HG03175 (cell line): ENCODE measurements at regions not wholly inside any gene's neighbourhood (a gene's known extent, or its start where the extent isn't known, plus 50 kb on each side); places are given as distances from the start of the nearest gene placed in this dataset.
"Not testable (repeated sequence)": the region's sequence is repeated elsewhere in the genome, so short reads cannot be mapped to it uniquely, and the experiment has no call there.

Experiments used
- ATAC-seq: cut with Tn5 transposase; IDR thresholded peaks from one replicate; pipeline ENCODE4 v1.9.1; 2021; ENCODE audit warnings: mild to moderate bottlenecking, moderate library complexity; ENCODE audit not compliant: unreplicated experiment

DNA sequence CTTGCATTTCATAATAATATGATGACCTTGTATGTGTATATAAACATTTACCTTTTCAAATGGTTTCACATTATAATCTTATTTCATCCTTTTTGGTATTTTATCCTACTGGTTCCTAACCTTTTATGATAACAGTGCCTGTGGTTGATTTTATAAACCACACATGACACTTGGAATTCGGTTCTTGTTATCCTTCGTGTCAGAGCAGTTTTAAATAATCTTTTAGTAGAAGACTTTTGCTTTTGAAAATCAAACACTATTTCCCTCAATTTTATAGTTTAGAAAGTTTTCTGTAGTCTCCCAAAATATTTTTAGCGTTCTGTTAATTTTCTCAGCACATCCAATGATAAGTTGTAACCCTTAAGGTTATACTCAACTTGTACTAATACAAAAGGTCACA, 676.8 kb downstream of the RAPGEF2 start:
- ATAC-seq, result no peak

DNA sequence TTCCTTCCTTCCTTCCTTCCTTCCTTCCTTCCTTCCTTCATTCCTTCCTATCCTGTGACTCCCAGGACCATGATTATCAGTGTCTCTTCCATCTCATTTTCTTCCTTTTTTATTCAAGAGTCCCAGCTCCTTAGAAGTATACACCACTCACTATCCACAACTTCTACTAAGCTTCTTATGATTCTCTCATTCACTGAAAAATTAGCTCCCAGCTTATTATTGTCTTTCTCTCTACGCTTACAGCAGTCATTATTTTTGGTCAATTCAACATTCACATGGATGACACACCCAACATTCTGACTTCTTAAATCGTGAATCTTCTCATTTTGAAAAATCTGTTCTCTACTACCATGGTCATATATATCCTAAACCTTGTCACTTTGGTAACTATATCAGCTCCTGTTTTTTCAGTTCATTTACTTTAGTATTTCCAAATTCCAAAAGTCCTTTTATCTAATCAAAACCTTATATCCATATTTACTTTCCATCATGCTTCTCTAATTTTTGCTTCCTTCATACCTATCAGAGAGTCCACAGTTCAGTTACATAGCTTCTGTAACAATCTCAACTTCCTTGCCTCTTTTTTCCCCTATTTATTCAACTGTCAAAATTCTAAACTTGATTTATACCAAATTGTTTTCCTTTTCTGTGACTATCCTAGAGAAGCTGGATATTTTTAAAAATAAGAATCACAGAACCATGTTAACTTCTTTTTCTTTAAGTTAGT, 677.5 kb downstream of the RAPGEF2 start:
- ATAC-seq, result no peak

DNA sequence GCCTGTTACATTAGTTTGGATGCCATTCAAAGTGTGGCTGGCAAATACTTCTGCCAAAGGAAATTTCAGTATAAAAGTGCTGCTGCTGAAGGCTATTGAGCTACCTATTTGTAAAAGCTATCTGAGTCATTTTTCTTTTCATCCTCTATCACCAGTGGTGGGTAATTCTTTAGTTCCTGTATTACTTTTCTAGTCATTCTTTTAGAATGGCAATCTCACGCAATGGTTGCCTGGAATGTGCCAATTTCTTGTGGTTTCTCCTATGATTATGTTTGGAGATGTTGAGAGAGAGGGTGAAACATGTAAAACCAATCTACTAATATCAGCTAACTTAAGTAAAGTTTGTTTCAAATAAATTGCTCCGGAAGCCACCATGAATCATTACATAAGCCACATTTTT, 685.0 kb downstream of the RAPGEF2 start:
- no peak for ATAC-seq

DNA sequence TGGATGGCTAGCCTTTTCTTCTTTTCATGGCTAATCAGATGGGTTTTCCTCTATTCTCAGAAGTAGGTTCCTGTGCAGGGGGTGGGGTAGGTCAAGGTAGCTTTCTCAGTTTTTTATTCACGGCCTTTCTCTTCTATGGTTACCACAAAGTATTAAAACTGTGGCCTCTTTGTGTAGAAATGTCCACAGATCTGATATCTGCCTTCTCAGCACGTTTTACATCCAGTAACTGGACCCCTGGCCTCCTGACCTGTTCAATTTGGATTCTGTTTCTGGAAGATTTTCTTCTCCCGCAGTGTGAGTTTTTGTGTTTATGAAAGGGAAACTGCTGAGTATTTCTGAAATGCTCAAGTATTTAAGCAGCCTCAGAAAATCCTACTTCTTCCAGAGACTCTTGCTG, 688.5 kb downstream of the RAPGEF2 start:
- ATAC-seq, result no peak

DNA sequence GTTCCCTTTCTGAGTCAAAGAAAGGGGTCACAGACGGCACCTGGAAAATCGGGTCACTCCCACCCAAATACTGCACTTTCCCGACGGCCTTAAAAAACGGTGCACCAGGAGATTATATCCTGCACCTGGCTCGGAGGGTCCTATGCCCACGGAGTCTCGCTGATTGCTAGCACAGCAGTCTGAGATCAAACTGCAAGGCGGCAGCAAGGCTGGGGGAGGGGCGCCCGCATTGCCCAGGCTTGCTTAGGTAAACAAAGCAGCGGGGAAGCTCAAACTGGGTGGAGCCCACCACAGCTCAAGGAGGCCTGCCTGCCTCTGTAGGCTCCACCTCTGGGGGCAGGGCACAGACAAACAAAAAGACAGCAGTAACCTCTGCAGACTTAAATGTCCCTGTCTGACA, 701.7 kb downstream of the RAPGEF2 start:
- not testable (repeated sequence) for ATAC-seq

DNA sequence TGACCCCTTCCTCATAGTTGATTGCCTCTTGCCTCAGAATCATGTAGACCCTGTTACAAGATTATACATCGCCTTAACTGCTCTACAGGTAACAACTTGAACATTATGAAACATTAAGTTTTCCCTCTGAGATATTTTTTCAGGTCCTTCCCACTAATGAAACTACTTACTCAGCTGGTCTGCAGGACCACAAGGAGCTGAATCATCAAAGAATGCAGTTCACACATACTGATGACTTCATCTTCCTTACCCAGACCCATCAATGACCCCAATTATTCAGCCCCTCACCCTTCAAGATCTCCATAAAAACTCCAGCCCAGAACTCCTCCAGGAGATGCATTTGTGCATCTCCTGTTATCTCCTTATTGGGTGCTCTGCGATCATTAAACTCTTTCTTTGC, 720.9 kb downstream of the RAPGEF2 start:
- no peak for ATAC-seq

DNA sequence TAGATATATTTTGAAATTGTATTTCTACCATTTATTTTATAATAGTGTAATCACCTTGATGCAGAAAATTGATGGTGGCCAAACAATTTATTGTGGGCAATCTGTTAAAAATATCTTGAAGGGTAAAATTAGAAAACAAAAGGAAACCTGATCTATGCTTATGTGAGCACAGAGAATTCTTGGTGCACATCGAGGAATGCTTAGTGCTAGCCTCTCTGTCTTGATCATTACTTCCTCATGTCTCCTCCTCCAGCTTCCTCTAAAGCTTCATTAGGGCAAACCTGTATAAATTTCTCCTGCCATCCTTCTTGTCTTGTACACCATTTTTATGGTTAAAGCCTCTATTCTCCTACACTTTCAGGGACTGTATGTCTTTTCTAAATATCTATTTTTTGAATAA, 725.8 kb downstream of the RAPGEF2 start:
- no peak for ATAC-seq

DNA sequence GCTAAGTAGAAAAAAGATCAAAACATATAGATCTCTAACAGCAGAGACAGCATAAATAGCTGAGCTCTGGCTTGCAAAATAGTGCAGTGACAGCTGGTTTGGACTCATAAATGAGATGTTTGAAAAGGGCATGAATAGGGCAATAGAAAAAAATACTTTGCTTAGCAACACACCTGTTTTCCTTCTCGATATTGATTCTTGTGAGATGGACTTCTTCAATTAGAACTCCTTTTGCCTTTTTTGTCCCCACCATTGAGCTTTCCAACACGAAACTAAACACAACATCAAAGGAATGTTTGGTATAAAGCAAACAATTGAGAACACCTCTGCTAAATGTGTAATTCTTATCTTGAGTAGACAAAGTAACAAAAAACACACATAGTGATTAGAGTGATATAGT, 726.3 kb downstream of the RAPGEF2 start:
- no peak for ATAC-seq

DNA sequence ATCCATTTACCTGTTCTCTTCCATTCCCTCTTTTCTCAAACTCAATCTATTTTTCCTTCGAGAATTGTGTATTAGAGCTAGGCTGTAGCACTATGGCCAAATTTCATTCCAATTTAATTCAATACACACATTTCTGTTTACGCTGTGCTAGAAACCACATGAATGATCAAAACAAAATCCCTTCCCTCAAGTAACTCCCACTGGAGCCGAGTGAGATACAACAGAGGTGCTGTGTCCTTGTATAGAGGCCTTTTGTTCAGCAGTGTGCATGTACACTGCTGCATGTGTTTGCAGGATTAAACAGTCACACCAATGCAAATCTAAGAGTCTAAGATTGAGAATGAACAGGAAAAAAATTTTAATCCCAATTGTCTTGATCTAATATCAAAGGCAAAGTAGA, 734.2 kb downstream of the RAPGEF2 start:
- ATAC-seq, result no peak

DNA sequence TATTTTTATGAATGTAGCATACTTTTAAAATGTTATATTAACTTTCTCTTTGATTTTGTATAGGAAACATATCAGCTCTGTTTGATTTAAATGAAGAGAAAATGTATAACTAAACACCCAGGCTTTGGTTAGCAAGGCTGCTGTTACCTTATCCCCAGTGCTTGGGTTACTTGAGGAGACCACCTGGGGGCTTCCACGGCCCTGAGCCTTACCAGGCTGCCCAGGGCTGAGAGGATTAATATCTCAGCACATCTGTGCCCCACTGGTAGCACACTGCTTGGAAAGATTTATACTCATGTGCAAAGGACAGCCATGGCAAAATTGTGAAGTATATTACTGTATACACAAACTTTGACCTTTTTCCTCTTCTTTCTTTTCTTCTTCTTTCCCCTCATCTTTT, 752.9 kb downstream of the RAPGEF2 start:
- ATAC-seq, result no peak

DNA sequence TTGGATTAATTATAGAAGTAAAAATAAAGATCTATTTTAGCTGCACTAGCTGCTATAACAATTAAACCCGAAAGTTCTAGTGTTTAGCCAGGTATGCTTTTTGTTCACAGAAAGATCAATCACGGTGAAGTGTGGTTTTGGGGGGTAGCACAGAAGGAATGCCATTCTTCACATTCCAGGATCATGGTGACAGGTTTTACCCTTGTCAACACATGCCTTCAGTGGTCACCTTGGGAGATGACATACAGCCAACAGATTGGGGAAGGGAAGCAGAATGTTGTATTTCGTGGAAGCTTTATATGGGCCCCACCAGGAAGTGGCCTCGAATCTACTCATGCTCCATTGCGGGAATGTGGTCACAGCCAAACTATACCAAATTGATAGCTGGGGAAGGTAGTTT, 753.6 kb downstream of the RAPGEF2 start:
- no peak for ATAC-seq

DNA sequence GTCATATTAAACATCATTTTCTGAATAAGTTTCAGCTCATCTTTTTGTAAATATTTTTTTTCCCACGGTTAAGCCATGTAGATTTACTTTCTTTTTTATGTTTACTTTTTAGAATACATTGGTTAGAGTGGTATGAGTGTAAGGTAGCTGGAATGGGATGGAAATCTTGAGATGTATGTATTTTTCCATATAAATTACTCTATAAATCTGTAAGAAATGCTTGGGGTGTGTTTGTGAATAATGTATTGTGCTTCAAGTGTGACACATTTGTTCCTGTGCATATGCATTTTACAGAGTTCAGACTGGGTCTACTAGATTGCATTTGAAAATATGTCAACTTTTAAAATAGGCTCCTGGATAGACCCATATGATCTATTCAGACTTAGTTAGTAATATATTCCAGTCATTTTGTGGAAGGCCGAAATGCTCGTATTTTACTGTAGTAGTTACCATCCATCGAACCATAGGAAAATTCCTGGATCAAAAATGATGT, 756.8 kb downstream of the RAPGEF2 start:
- ATAC-seq, result no peak

DNA sequence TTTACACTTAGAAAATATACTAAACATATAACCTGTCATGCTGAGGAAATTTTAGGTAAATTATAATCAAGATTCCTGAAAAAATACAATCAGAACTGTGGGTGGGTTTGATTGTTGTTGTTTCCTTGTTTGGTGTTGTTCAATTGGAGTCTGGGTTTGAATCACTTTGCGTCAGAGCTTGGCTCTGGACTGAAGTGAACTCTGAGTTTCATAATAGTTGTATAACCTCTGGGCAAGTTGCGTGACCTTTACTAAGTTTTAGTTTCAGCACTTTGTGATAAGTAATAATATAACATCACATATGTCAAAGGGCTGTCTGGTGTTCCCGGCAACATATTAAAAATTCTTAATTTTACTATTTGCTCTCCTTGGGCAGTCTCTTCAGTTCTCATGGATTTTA, 758.1 kb downstream of the RAPGEF2 start:
- ATAC-seq, result no peak

DNA sequence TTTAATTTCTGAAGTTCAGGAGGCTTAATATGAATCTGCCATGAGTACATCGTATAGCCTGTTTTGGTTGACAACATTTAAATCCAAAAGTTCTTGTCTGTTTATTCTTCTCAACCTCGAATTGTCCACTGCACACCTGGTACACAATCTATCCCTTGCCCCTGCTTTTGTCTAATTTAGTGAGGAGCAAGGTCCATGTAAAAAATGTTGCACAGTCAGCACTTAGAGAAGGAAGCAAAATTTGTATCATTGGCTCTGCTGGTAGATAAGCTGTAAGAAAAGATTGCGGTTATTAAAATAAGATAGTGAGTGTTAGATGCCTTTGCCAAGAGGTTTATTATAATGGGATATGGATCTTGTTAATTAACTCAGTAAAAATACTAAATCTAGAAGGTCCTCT, 761.5 kb downstream of the RAPGEF2 start:
- no peak for ATAC-seq

DNA sequence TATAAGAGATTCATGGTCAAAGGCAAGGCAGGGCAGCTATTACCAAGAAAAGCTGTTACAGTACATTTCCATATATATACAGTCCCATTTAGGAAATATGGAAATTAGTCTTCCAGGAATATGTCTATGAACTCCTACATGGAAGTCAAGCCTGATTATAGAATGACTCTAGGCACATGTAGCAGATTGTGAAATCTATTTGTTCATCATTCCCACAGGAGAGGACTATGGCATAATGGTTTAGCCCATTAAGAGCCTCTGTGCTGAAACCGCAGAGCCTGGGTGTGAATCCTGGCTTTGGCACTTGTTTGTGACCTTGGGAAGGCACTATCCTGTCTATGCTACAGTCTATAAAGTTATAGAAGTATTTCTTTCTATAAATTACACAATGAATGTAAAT, 764.8 kb downstream of the RAPGEF2 start:
- no peak for ATAC-seq

DNA sequence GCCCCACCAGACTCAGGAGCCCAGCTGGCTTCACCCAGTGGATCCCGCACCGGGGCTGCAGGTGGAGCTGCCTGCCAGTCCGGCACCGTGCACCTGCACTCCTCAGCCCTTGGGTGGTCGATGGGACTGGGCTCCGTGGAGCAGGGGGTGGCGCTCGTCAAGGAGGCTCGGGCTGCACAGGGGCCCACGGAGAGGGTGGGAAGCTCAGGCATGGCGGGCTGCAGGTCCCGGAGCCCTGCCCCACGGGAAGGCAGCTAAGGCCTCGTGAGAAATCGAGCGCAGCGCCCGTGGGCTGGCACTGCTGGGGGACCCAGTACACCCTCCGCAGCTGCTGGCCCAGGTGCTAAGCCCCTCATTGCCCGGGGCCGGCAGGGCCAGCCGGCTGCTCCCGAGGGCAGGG, 766.1 kb downstream of the RAPGEF2 start:
- not testable (repeated sequence) for ATAC-seq

DNA sequence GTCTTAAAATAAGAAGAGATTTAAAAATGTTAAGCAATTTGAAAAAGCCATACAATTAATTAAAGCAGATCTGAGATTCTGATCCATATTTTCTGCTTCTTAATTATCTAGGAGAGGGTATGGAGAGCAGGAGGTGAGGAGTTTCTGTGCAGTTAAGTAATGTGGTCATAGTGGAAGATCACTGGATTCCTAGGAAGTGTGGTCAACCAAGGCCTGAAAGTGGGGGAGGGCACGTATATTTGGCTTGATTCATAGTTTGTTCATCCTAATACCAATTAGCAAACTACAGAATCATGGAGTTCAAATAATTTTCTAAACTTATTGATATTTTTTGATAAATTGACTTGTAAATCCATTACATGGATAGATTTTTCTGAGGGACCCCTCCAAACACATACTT, 768.3 kb downstream of the RAPGEF2 start:
- ATAC-seq, result no peak

DNA sequence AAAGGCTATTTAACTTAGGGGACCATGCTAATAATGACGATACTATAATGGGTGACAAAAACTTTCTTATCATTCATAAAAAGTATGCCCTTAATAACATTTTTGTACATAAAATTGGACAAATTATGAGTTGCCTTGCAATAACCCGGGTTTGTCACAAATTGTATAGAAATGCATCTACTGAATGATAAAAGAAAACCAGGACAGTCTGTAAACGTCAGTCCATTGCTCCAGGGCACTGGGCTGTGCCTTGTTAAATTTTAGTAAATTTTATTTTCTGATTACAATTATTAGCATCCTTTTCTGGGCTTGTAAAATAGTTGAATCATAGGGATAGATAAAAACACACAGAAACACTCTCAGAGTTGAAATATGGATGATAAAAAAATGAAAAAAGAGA, 778.3 kb downstream of the RAPGEF2 start:
- ATAC-seq, result no peak

DNA sequence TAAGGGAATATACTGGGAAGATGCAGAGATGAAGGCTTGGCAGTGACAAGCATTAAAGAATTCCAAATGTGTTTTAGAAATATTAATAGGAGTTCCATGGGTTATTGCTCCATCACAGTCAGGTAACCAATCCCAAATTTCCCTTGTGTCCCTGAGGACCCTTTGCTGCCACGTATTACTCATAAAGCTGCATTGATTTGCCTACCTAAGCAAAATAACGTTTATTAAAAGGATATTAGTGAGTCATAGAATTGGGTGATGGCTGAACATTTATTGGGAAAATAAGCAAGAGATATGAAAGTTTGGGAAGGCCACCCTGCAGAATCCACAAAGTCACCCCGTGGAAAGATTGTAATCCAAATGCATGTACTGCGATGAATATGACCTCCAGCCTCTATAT, 782.1 kb downstream of the RAPGEF2 start:
- ATAC-seq, result no peak

DNA sequence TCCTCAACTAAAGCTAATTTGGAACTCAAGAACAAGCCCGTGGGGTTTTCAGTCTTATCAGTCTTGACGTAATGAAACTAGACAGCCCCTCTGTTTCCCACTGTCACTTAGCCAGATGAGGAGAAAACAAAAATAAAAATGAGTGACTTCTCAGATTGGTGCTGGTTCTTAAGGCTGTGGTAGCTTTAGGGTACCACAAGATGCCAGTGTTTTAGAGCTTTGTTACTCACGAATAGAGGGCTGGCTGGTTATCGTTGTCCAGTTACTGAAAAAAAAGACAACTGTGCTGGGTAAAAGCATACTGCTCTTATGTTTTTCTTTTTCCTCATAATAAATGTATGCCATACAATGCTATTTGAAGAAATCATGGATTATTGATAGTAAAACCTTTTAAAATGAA, 796.7 kb downstream of the RAPGEF2 start:
- ATAC-seq, result no peak

DNA sequence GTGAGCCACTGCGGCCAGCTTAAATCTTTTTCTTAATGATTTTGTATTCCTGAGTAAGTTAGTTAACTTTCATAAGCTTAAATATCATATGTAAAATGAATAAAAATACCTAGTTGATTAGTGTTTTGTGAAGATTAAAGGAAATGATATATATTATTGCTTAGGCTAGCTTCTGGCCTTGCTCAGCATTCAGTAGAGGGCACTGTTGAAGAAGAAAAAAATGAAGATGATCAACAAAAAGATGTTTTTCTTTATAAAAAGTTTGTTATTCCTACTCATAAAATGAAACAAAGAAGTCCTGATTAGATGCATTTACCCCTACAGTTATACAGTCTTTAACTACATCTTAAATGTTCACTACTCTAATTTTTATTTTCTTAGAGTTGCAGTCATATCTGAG, 797.7 kb downstream of the RAPGEF2 start:
- no peak for ATAC-seq

DNA sequence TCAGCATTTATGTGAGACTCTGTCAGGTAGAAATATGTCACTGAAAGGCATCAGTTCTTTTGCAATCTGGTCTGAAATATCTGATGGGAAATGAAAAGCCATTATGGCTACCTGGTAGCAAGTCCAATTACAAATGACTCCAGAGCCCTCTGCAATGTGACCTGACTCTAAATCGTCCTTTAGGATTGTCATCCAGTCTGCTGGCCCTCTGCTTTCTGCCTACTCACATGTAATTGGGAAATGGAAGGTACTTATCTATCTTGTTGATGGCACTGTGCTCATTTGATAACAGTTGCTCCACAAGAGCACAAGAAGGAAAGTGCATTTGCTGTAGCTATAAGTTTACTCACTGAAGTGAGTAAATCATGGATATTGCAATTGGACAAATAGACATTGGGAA, 799.8 kb downstream of the RAPGEF2 start:
- ATAC-seq, result no peak

DNA sequence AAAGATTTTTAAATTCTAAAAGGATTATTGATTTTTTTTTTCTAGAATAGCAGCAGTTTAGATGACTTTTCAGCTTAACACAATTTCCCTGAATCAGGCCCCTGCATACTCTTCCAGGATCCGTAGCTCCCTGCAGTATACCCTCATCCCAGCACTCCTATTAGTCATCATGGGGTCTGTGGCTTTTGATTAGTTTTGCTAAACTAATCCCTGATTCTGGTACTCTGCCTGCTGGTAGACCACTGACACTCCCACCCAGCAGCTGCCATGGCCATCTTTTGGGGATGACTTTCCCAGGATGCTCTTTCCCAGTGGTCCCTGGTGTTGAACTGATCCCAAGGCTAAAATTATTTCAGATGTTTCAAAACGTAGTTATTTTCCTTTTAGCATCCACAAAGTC, 802.0 kb downstream of the RAPGEF2 start:
- no peak for ATAC-seq
